HEK293 (cell line): ENCODE measurements at regions not wholly inside any gene's neighbourhood (a gene's known extent, or its start where the extent isn't known, plus 50 kb on each side); places are given as distances from the start of the nearest gene placed in this dataset.

Experiments
- CTCF ChIA-PET: fragments of 350-600 bp; formaldehyde crosslinking; extraction: SDS; loops from one replicate; lab custom pipeline; 2021; ENCODE audit warnings: antibody characterized with exemption; lab: Yijun Ruan, JAX
- POLR2A ChIA-PET: fragments of 300-600 bp; formaldehyde crosslinking; extraction: SDS; loops from one replicate; lab custom pipeline; 2020; ENCODE audit warnings: antibody characterized with exemption, inconsistent platforms; lab: Yijun Ruan, JAX
- H3K27ac ChIP-seq: fragments of 200-500 bp; sonication (Bioruptor generic); 2 replicates; pipeline ENCODE4 v1.5.1; 2014; ENCODE audit warnings: low read depth, low read length, control low read depth, inconsistent platforms; ENCODE audit errors: extremely low read depth
- H3K36me3 ChIP-seq, 2 experiments: fragments of 200-500 bp in 1 of 2; sonication (Bioruptor generic) in 1 of 2; 1 replicate in 1 of 2; 2 replicates in 1 of 2; pipeline ENCODE4 v1.5.1; 2014 to 2017; ENCODE audit warnings: inconsistent platforms in 2 of 2, low read length in 2 of 2; ENCODE audit not compliant: control insufficient read depth in 2 of 2, insufficient read depth in 1 of 2
- H3K4me1 ChIP-seq: fragments of 200-500 bp; sonication (Bioruptor generic); 2 replicates; pipeline ENCODE4 v1.5.1; 2014; ENCODE audit warnings: mild to moderate bottlenecking, low read length, inconsistent platforms; ENCODE audit not compliant: control insufficient read depth, insufficient read depth
- H3K4me3 ChIP-seq: 2 replicates; pipeline ENCODE4 v1.5.1; 2011; ENCODE audit warnings: low read depth, mild to moderate bottlenecking, control low read depth, low read length, moderate library complexity
- H3K9me3 ChIP-seq: fragments of 200-500 bp; sonication (Bioruptor generic); 2 replicates; pipeline ENCODE4 v1.5.1; 2014; ENCODE audit warnings: low read depth, low read length, inconsistent platforms; ENCODE audit not compliant: control insufficient read depth, insufficient read depth
- EGR2 ChIP-seq: fragments of 450-650 bp; formaldehyde crosslinking; IDR thresholded peaks from 2 replicates; pipeline ENCODE4 v1.5.1; 2016; ENCODE audit warnings: low read depth, missing biosample characterization, missing genetic modification characterization
- HIC1 ChIP-seq: fragments of 450-650 bp; formaldehyde crosslinking; IDR thresholded peaks from 2 replicates; pipeline ENCODE4 v1.5.1; 2016; ENCODE audit warnings: missing biosample characterization, missing genetic modification characterization
- HOXD13 ChIP-seq: sonication (generic); formaldehyde crosslinking; IDR thresholded peaks from 2 replicates; pipeline ENCODE4 v1.8.0; 2022; ENCODE audit warnings: missing genetic modification reagents, borderline replicate concordance
- PRDM2 ChIP-seq: fragments of 450-650 bp; formaldehyde crosslinking; IDR thresholded peaks from 2 replicates; pipeline ENCODE4 v1.5.1; 2016; ENCODE audit warnings: missing biosample characterization, missing genetic modification characterization, borderline replicate concordance
- ZFP37 ChIP-seq: fragments of 450-650 bp; formaldehyde crosslinking; IDR thresholded peaks from 2 replicates; pipeline ENCODE4 v1.5.1; 2016; ENCODE audit warnings: missing biosample characterization, missing genetic modification characterization
- ZNF169 ChIP-seq: fragments of 450-650 bp; formaldehyde crosslinking; IDR thresholded peaks from 2 replicates; pipeline ENCODE4 v1.5.1; 2016; ENCODE audit warnings: missing biosample characterization, missing genetic modification characterization
- ZNF175 ChIP-seq: fragments of 450-650 bp; formaldehyde crosslinking; IDR thresholded peaks from 2 replicates; pipeline ENCODE4 v1.5.1; 2016; ENCODE audit warnings: missing biosample characterization, missing genetic modification characterization
- ZNF202 ChIP-seq: fragments of 450-650 bp; formaldehyde crosslinking; IDR thresholded peaks from 2 replicates; pipeline ENCODE4 v1.5.1; 2016; ENCODE audit warnings: missing biosample characterization, missing genetic modification characterization, borderline replicate concordance
- ZNF239 ChIP-seq: fragments of 450-650 bp; formaldehyde crosslinking; IDR thresholded peaks from 2 replicates; pipeline ENCODE4 v1.5.1; 2016; ENCODE audit warnings: missing biosample characterization, missing genetic modification characterization
- ZNF426 ChIP-seq: fragments of 450-650 bp; formaldehyde crosslinking; IDR thresholded peaks from 2 replicates; pipeline ENCODE4 v1.5.1; 2017; ENCODE audit warnings: missing biosample characterization, missing genetic modification characterization, mild to moderate bottlenecking, inconsistent platforms, moderate library complexity
- ZNF473 ChIP-seq: fragments of 450-650 bp; formaldehyde crosslinking; IDR thresholded peaks from 2 replicates; pipeline ENCODE4 v1.5.1; 2017; ENCODE audit warnings: missing biosample characterization, missing genetic modification characterization
- ZNF580 ChIP-seq: fragments of 450-650 bp; formaldehyde crosslinking; IDR thresholded peaks from 2 replicates; pipeline ENCODE4 v1.5.1; 2016; ENCODE audit warnings: missing biosample characterization, missing genetic modification characterization
- ZNF629 ChIP-seq: fragments of 450-650 bp; formaldehyde crosslinking; IDR thresholded peaks from 2 replicates; pipeline ENCODE4 v1.5.1; 2017; ENCODE audit warnings: missing biosample characterization, missing genetic modification characterization
- ZNF645 ChIP-seq: fragments of 450-650 bp; formaldehyde crosslinking; IDR thresholded peaks from 2 replicates; pipeline ENCODE4; 2016; ENCODE audit warnings: missing biosample characterization, missing genetic modification characterization
- ZNF692 ChIP-seq: fragments of 450-650 bp; formaldehyde crosslinking; IDR thresholded peaks from 2 replicates; pipeline ENCODE4 v1.5.1; 2016; ENCODE audit warnings: missing biosample characterization, missing genetic modification characterization
- ZNF701 ChIP-seq: fragments of 450-650 bp; formaldehyde crosslinking; IDR thresholded peaks from 2 replicates; pipeline ENCODE4 v1.5.1; 2016; ENCODE audit warnings: missing biosample characterization, missing genetic modification characterization
- ZSCAN18 ChIP-seq: fragments of 450-650 bp; formaldehyde crosslinking; IDR thresholded peaks from 2 replicates; pipeline ENCODE4 v1.5.1; 2016; ENCODE audit warnings: missing biosample characterization, missing genetic modification characterization

GRCh38 chr3:157816296-157816695, 289.9 kb downstream of the SHOX2 start:
- H3K9me3 ChIP-seq: no peaks in the 10 kb centered on the region
- CTCF ChIA-PET: no interaction called here

GRCh38 chr3:157815739-157816138, 290.5 kb downstream of the SHOX2 start:
- ChIA-PET CTCF (interaction anchor here (0.6 kb wide), 1 partner anchor 209 kb away, joined by 3 read pairs; no protein-coding TSS in a partner anchor), POLR2A (no interaction called here)
- no peaks in the 10 kb centered on the region for H3K9me3 ChIP-seq
- H3K4me1 ChIP-seq: no peaks in the 10 kb centered on the region
- H3K4me3 ChIP-seq: no peak overlapping the region
- H3K36me3 ChIP-seq: no peaks in the 10 kb centered on the region
- TF ChIP-seq HOXD13 (no peak), ZNF701 (tag by site-specific recombination) (no peak), ZNF645 (tag by site-specific recombination) (no peak)
- TF ChIP-seq, all 188 proteins: peak for 0
- H3K27ac ChIP-seq: no peak overlapping the region

More at GRCh38 chr3:157816296-157816695, 289.9 kb downstream of the SHOX2 start:
- no peaks in the 10 kb centered on the region for H3K36me3 ChIP-seq
- no peaks in the 10 kb centered on the region for H3K4me1 ChIP-seq
- POLR2A ChIA-PET: no interaction called here
- no peak overlapping the region for H3K27ac ChIP-seq
- TF ChIP-seq PRDM2 (tag by site-specific recombination) (no peak), ZFP37 (tag by site-specific recombination) (no peak), ZNF202 (tag by site-specific recombination) (no peak), ZNF692 (tag by site-specific recombination) (no peak), ZNF169 (tag by site-specific recombination) (no peak)
- no peak overlapping the region for H3K4me3 ChIP-seq

GRCh38 chr3:157810924-157811718, 295.1 kb downstream of the SHOX2 start:
- Histone ChIP-seq H3K27ac (no peak overlapping the region), H3K36me3 (no peaks in the 10 kb centered on the region), H3K4me3 (no peak overlapping the region), H3K4me1 (no peaks in the 10 kb centered on the region), H3K9me3 (no peaks in the 10 kb centered on the region)
- ChIA-PET POLR2A (no interaction called here), CTCF (interaction anchor here (0.7 kb wide), 1 partner anchor 58 kb away, joined by 3 read pairs; no protein-coding TSS in a partner anchor)
- TF ChIP-seq ZNF473 (no peak), HOXD13 (no peak), ZSCAN18 (tag by site-specific recombination) (no peak), ZNF175 (tag by site-specific recombination) (no peak), ZNF426 (tag by site-specific recombination) (no peak), HIC1 (no peak), ZNF239 (tag by site-specific recombination) (no peak), ZNF580 (tag by site-specific recombination) (no peak), EGR2 (tag by site-specific recombination) (no peak), ZNF629 (tag by site-specific recombination) (no peak)
